ENCODE measurements at regions not wholly inside any gene's neighbourhood (a gene's known extent, or its start where the extent isn't known, plus 50 kb on each side); places are given as distances from the start of the nearest gene placed in this dataset.

DNA sequence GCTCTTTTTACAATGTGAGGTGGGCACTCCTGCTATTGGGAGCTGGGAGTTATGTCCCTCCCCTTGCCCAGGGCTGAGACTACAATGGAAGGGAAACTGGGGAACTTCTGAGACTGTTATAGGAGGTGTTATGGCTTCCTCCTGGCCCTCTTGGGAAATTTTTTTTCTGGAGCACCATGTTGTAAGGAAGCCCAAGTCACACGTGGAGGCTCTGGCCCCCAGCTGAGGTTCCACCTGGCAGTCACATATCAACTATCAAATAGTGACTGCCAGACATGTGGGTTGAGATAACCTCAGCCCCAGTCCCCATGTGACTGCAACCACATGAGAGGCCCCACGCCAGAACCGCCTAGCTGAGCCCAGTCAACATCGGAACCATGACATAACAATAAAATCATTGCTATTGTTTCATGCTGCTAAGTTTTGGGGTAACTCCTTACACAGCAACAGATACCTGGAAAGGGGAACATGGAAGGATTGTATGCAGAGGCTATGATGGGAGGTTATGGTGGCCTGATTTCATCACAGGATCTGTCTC lies 99.4 kb upstream of the NCOR2 start:
- Histone ChIP-seq H3K27me3 (ENCODE audit: control insufficient read depth, insufficient read depth, low read length) (no peaks in the 10 kb centered on the region), H4K91ac (ENCODE audit: insufficient read depth, low read depth, low read length) (peak overlapping the region; percentile 14; the same call in 1 of the 2 replicates), H3K23ac (ENCODE audit: low read depth, low read length) (no peak overlapping the region), H4K20me1 (ENCODE audit: insufficient read depth, low read length) (no peaks in the 10 kb centered on the region), H4K8ac (ENCODE audit: low read depth in 2 of 2, low read length in 2 of 2) (no peak overlapping the region), H2AK5ac (ENCODE audit: low read depth, low read length) (peak overlapping the region; percentile 45; the same call in 1 of the 2 replicates), H2BK15ac (ENCODE audit: low read depth, low read length) (0 out of 3 replicates have a peak overlapping the region, but pooled peaks have one; percentile 75), H2BK20ac (ENCODE audit: low read depth, low read length) (no peak overlapping the region), H3K14ac (replicated peaks; ENCODE audit: low read depth, low read length) (no peak overlapping the region), H3K36me3 (ENCODE audit: control insufficient read depth, insufficient read depth, low read length) (no peaks in the 10 kb centered on the region), H3K9me1 (ENCODE audit: insufficient read depth, low read length) (peaks cover 3% of the 10 kb centered on the region; the same call in 1 of the 2 replicates), H3K9ac (ENCODE audit: low read depth, low read length) (no peak overlapping the region), H2BK120ac (ENCODE audit: low read depth, low read length) (peak overlapping the region; percentile 32; the same call in 1 of the 2 replicates), H2AK9ac (replicated peaks; ENCODE audit: low read depth, low read length, poor library complexity) (peak overlapping the region; percentile 67), H3K56ac (ENCODE audit: extremely low read depth, insufficient read depth, low read length) (no peak overlapping the region), H3K27ac (ENCODE audit: insufficient read depth, low read length) (no peak overlapping the region), H3K4me2 (ENCODE audit: low read depth, low read length) (no peak overlapping the region), H3K4me3 (ENCODE audit: insufficient read depth, low read depth, low read length) (no peak overlapping the region), H3K4ac (ENCODE audit: low read depth, low read length) (no peak overlapping the region), H2AFZ (replicated peaks; ENCODE audit: low read length, poor library complexity) (no peak overlapping the region), H4K5ac (ENCODE audit: low read depth, low read length) (no peak overlapping the region), H3K79me1 (ENCODE audit: low read depth in 1 of 2, low read length in 2 of 2) (no peaks in the 10 kb centered on the region), H3K4me1 (ENCODE audit: control insufficient read depth, insufficient read depth, low read length) (peaks cover 8% of the 10 kb centered on the region), H2BK5ac (ENCODE audit: low read depth, low read length, poor library complexity, severe bottlenecking) (no peak overlapping the region), H3K9me3 (ENCODE audit: control insufficient read depth, insufficient read depth, low read length) (peaks cover 14% of the 10 kb centered on the region), H3K18ac (ENCODE audit: low read depth, low read length) (no peak overlapping the region)
- ChIA-PET POLR2A (ENCODE audit: unreplicated experiment) (no interaction called here), CTCF (no interaction called here)
- no peak for TF ChIP-seq CEBPB (IDR thresholded peaks at IDR 0.05; ENCODE audit: low read depth, low read length)
- TF ChIP-seq BHLHE40 (IDR thresholded peaks at IDR 0.05; ENCODE audit: low read depth, low read length): no peak
- TF ChIP-seq, protein P1, sequence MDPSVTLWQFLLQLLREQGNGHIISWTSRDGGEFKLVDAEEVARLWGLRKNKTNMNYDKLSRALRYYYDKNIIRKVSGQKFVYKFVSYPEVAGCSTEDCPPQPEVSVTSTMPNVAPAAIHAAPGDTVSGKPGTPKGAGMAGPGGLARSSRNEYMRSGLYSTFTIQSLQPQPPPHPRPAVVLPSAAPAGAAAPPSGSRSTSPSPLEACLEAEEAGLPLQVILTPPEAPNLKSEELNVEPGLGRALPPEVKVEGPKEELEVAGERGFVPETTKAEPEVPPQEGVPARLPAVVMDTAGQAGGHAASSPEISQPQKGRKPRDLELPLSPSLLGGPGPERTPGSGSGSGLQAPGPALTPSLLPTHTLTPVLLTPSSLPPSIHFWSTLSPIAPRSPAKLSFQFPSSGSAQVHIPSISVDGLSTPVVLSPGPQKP (IDR thresholded peaks at IDR 0.05; ENCODE audit: borderline replicate concordance, low read depth, low read length): no peak
- no peak for TF ChIP-seq FOS (IDR thresholded peaks at IDR 0.05; ENCODE audit: low read depth, low read length)
- no peak for TF ChIP-seq MXI1 (IDR thresholded peaks at IDR 0.05; ENCODE audit: borderline replicate concordance, low read depth, low read length)
- intact Hi-C loops (cut with micrococcal nuclease): no loop called here
- no peak for ATAC-seq (ENCODE audit: low read depth)
- dilution Hi-C loops (cut with HindIII; ENCODE audit: low sequenced_read_pairs, unreplicated experiment): no loop called here
- in situ Hi-C loops (cut with MboI; ENCODE audit: low sequenced_read_pairs): no loop called here
- no TSS peak for BruUV-seq (replicated peaks)
- WGBS, 2 experiments (ENCODE audit: extremely low coverage in 2 of 2, insufficient read length in 1 of 2): no CpG with 5 or more reads among the region's 4 CpGs
- DNase-seq: no peak

Data from IMR-90 (cell line).